ES-I3 (cell line): ENCODE measurements at regions not wholly inside any gene's neighbourhood (a gene's known extent, or its start where the extent isn't known, plus 50 kb on each side); places are given as distances from the start of the nearest gene placed in this dataset.

Experiments used
- H3K36me3 ChIP-seq: 2 replicates; pipeline ENCODE4 v1.6.1; 2013; ENCODE audit warnings: mild to moderate bottlenecking, low read length, control low read depth, moderate library complexity; ENCODE audit not compliant: insufficient read depth
- H3K4me1 ChIP-seq: 2 replicates; pipeline ENCODE4 v1.6.1; 2013; ENCODE audit warnings: mild to moderate bottlenecking, control low read depth, low read length; ENCODE audit not compliant: insufficient read depth
- H3K9ac ChIP-seq: 2 replicates; pipeline ENCODE4 v1.6.1; 2013; ENCODE audit warnings: low read depth, mild to moderate bottlenecking, low read length, moderate library complexity
- H3K9me3 ChIP-seq: 2 replicates; pipeline ENCODE4 v1.6.1; 2013; ENCODE audit warnings: mild to moderate bottlenecking, low read length, moderate library complexity; ENCODE audit not compliant: control insufficient read depth, insufficient read depth

GRCh38 chr16:60510941-60511340, 1525.3 kb downstream of the CDH8 start:
- no peaks in the 10 kb centered on the region for H3K36me3 ChIP-seq
- H3K9ac ChIP-seq: no peak overlapping the region
- H3K9me3 ChIP-seq: no peaks in the 10 kb centered on the region
- no peaks in the 10 kb centered on the region for H3K4me1 ChIP-seq

- H3K9ac ChIP-seq: no peak overlapping the region
These were observed 1526.0 kb downstream of the CDH8 start for GRCh38 chr16:60510208-60510607.

GRCh38 chr16:60491273-60491672, 1545.0 kb downstream of the CDH8 start:
- Histone ChIP-seq H3K9ac (no peak overlapping the region), H3K36me3 (no peaks in the 10 kb centered on the region), H3K4me1 (no peaks in the 10 kb centered on the region), H3K9me3 (no peaks in the 10 kb centered on the region)

More at GRCh38 chr16:60510208-60510607, 1526.0 kb downstream of the CDH8 start:
- no peaks in the 10 kb centered on the region for H3K4me1 ChIP-seq
- H3K36me3 ChIP-seq: no peaks in the 10 kb centered on the region
- H3K9me3 ChIP-seq: no peaks in the 10 kb centered on the region

- no peak overlapping the region for H3K9ac ChIP-seq
- no peaks in the 10 kb centered on the region for H3K4me1 ChIP-seq
- no peaks in the 10 kb centered on the region for H3K9me3 ChIP-seq
- H3K36me3 ChIP-seq: no peaks in the 10 kb centered on the region
These were observed 1550.3 kb downstream of the CDH8 start for GRCh38 chr16:60485872-60486489.

- no peaks in the 10 kb centered on the region for H3K36me3 ChIP-seq
- no peaks in the 10 kb centered on the region for H3K4me1 ChIP-seq
- no peaks in the 10 kb centered on the region for H3K9me3 ChIP-seq
- H3K9ac ChIP-seq: no peak overlapping the region
These were observed 1551.3 kb downstream of the CDH8 start for GRCh38 chr16:60484901-60485300.

- Histone ChIP-seq H3K36me3 (no peaks in the 10 kb centered on the region), H3K4me1 (no peaks in the 10 kb centered on the region), H3K9ac (no peak overlapping the region), H3K9me3 (no peaks in the 10 kb centered on the region)
These were observed 1554.6 kb downstream of the CDH8 start for GRCh38 chr16:60481591-60481990.

- Histone ChIP-seq H3K4me1 (no peaks in the 10 kb centered on the region), H3K9me3 (no peaks in the 10 kb centered on the region), H3K9ac (no peak overlapping the region), H3K36me3 (no peaks in the 10 kb centered on the region)
These were observed 1557.4 kb downstream of the CDH8 start for GRCh38 chr16:60478810-60479209.

- no peaks in the 10 kb centered on the region; the same call in 1 of the 2 replicates for H3K9me3 ChIP-seq
- H3K4me1 ChIP-seq: no peaks in the 10 kb centered on the region
- H3K36me3 ChIP-seq: no peaks in the 10 kb centered on the region
- H3K9ac ChIP-seq: no peak overlapping the region
These were observed 1572.3 kb downstream of the CDH8 start for GRCh38 chr16:60463986-60464385.

GRCh38 chr16:60459463-60459862, 1576.8 kb downstream of the CDH8 start:
- H3K4me1 ChIP-seq: no peaks in the 10 kb centered on the region
- no peaks in the 10 kb centered on the region for H3K9me3 ChIP-seq
- no peak overlapping the region for H3K9ac ChIP-seq
- no peaks in the 10 kb centered on the region for H3K36me3 ChIP-seq

- Histone ChIP-seq H3K9ac (no peak overlapping the region), H3K36me3 (no peaks in the 10 kb centered on the region), H3K4me1 (no peaks in the 10 kb centered on the region), H3K9me3 (no peaks in the 10 kb centered on the region)
These were observed 1578.0 kb downstream of the CDH8 start for GRCh38 chr16:60458255-60458654.

GRCh38 chr16:60452646-60453045, 1583.6 kb downstream of the CDH8 start:
- H3K9ac ChIP-seq: no peak overlapping the region
- no peaks in the 10 kb centered on the region for H3K36me3 ChIP-seq
- H3K4me1 ChIP-seq: no peaks in the 10 kb centered on the region
- no peaks in the 10 kb centered on the region for H3K9me3 ChIP-seq

GRCh38 chr16:60438894-60439293, 1597.3 kb downstream of the CDH8 start:
- H3K9ac ChIP-seq: no peak overlapping the region
- no peaks in the 10 kb centered on the region for H3K36me3 ChIP-seq
- H3K9me3 ChIP-seq: no peaks in the 10 kb centered on the region
- no peaks in the 10 kb centered on the region for H3K4me1 ChIP-seq

- no peaks in the 10 kb centered on the region for H3K4me1 ChIP-seq
- no peaks in the 10 kb centered on the region for H3K9me3 ChIP-seq
- no peak overlapping the region for H3K9ac ChIP-seq
These were observed 1603.8 kb downstream of the CDH8 start for GRCh38 chr16:60432472-60432871.

GRCh38 chr16:60419859-60420258, 1616.4 kb downstream of the CDH8 start:
- H3K36me3 ChIP-seq: no peaks in the 10 kb centered on the region
- no peaks in the 10 kb centered on the region; the same call in 1 of the 2 replicates for H3K9me3 ChIP-seq
- H3K4me1 ChIP-seq: no peaks in the 10 kb centered on the region
- no peak overlapping the region for H3K9ac ChIP-seq

More at GRCh38 chr16:60432472-60432871, 1603.8 kb downstream of the CDH8 start:
- no peaks in the 10 kb centered on the region for H3K36me3 ChIP-seq

GRCh38 chr16:60414613-60415012, 1621.6 kb downstream of the CDH8 start:
- peaks cover 4% of the 10 kb centered on the region; the same call in 1 of the 2 replicates for H3K4me1 ChIP-seq
- no peaks in the 10 kb centered on the region for H3K36me3 ChIP-seq
- H3K9ac ChIP-seq: no peak overlapping the region
- H3K9me3 ChIP-seq: no peaks in the 10 kb centered on the region; the same call in 1 of the 2 replicates
